ENCODE measurements at regions not wholly inside any gene's neighbourhood (a gene's known extent, or its start where the extent isn't known, plus 50 kb on each side); places are given as distances from the start of the nearest gene placed in this dataset.

DNA sequence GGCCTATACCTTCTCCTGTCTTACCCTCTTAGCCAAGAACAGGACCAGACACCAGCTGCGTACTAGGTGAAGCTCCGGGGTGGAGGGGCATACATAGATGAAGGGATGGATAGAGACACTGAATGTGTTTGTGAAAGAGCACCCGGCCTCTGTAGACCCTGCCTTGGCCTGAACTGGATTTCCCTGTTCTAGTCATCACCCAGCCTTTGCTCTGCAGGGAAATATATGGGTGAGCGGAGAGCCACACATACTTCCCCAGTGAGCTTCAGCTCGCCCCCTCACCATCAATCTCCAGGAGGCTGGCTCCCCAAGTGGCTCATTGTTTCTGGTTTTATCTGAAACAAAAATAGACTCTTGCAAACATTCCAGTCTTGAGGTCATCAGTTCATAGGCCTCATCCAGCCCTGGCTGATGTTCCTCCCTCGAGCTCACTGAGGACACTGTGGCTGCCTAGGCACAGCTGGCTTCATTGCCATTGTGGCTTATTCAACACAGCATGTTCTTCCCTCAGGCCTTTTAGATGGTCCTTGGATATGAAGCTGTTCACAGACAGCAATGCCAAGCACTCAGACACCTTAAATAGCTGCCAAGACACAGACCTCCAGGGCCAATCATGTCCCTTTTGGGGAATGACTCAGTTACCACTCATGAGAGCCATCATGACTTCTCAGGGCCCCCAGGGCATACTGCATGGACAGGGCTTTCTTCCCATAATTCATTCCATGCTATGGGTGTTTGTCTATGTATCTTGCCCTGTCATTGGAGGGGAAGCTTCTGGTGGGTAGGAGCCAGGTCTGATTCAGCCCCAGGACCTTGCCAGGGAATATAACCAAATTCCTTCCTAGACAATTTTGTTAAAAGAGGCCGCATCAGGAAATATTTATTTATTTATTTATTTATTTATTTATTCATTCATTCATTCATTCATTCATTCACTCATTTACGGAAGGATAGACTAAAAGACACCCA is 82.4 kb downstream of the TTC32 start:
- Histone ChIP-seq H3K4me2 (ENCODE audit: control insufficient read depth, insufficient read depth) (no peak overlapping the region), H3K9me3 (replicated peaks; ENCODE audit: control insufficient read depth, insufficient read depth, low read length) (no peaks in the 10 kb centered on the region), H2AFZ (ENCODE audit: control insufficient read depth, low read depth, low read length) (no peak overlapping the region), H3K4me3 (no peak overlapping the region), H3K4me1 (ENCODE audit: control insufficient read depth, insufficient read depth, low read length) (no peaks in the 10 kb centered on the region), H3K79me2 (ENCODE audit: control insufficient read depth, insufficient read depth, low read length) (no peaks in the 10 kb centered on the region), H3K9ac (ENCODE audit: control insufficient read depth, insufficient read depth, low read length) (no peak overlapping the region), H3K27me3 (replicated peaks in 1 of 2; ENCODE audit: control insufficient read depth in 2 of 2, insufficient read depth in 2 of 2, low read length in 1 of 2) (peaks cover 0 to 3% of the 10 kb centered on the region in 2 experiments; a peak in 2 of 4 replicates), H4K20me1 (ENCODE audit: control insufficient read depth, insufficient read depth) (no peaks in the 10 kb centered on the region), H3K27ac (ENCODE audit: control insufficient read depth, insufficient read depth) (no peak overlapping the region), H3K36me3 (ENCODE audit: control insufficient read depth in 2 of 2, insufficient read depth in 2 of 2, low read length in 1 of 2) (no peaks in the 10 kb centered on the region)
- intact Hi-C loops (cut with micrococcal nuclease; ENCODE audit: unreplicated experiment) (no loop called here), in situ Hi-C loops (cut with MboI) (no loop called here)
- CTCF ChIA-PET = no interaction called here
- POLR2A ChIA-PET = no interaction called here
- no peak for DNase-seq (ENCODE audit: low read depth, low spot score)
- no TSS peak for BruUV-seq (replicated peaks)
- no peak for ATAC-seq
- WGBS (ENCODE audit: insufficient coverage, insufficient replicate concordance, low lambda C conversion rate, missing lambda C conversion rate) = 28% methylated on average over 8 of the region's 8 CpGs
- RAD21 ChIA-PET (ENCODE audit: unreplicated experiment) = no interaction called here
- SMC1A ChIA-PET (ENCODE audit: uncharacterized antibody, unreplicated experiment) = no interaction called here
- TF ChIP-seq MEF2B (IDR thresholded peaks at IDR 0.05; ENCODE audit: partially characterized antibody, poor library complexity, severe bottlenecking) (no peak), KAT2A (conservative IDR thresholded peaks at IDR 0.05; ENCODE audit: control insufficient read depth, low read depth, low read length) (no peak), RELA (IDR thresholded peaks at IDR 0.05; ENCODE audit: borderline replicate concordance, partially characterized antibody) (no peak), NFYA (IDR thresholded peaks at IDR 0.05; ENCODE audit: borderline replicate concordance, low read depth, low read length) (no peak)
- TF ChIP-seq, protein P1, sequence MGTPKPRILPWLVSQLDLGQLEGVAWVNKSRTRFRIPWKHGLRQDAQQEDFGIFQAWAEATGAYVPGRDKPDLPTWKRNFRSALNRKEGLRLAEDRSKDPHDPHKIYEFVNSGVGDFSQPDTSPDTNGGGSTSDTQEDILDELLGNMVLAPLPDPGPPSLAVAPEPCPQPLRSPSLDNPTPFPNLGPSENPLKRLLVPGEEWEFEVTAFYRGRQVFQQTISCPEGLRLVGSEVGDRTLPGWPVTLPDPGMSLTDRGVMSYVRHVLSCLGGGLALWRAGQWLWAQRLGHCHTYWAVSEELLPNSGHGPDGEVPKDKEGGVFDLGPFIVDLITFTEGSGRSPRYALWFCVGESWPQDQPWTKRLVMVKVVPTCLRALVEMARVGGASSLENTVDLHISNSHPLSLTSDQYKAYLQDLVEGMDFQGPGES (IDR thresholded peaks at IDR 0.05) = no peak
- FAIRE-seq = no peak

DNA sequence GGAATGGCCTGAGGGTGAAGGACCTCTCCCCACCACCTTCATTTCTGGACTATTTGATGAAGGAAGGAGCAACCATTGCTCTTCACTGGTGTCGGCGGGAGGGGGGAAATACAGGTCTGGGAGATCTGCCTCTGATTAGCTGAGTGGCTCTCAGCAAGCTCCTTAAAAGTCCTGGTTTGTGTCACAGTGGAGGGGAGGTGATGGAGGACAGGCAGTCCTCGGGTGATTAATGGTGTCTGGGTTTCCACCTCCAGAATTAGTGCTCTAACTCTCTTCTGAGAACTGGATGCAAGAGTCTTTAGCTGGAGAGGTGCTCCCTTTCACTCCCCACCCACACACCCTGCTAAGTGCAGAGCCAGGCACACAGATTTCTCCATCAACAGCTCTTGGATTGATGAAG is 83.2 kb downstream of the TTC32 start:
- ChIA-PET RAD21 (ENCODE audit: unreplicated experiment) (no interaction called here), SMC1A (ENCODE audit: uncharacterized antibody, unreplicated experiment) (no interaction called here), CTCF (no interaction called here), POLR2A (no interaction called here)
- 28% methylated on average over 3 of the region's 3 CpGs for WGBS (ENCODE audit: insufficient coverage, insufficient replicate concordance, low lambda C conversion rate, missing lambda C conversion rate)
- no peaks in the 10 kb centered on the region for H3K36me3 ChIP-seq (ENCODE audit: control insufficient read depth in 2 of 2, insufficient read depth in 2 of 2, low read length in 1 of 2)
- no peak overlapping the region for H2AFZ ChIP-seq (ENCODE audit: control insufficient read depth, low read depth, low read length)
- H3K27ac ChIP-seq (ENCODE audit: control insufficient read depth, insufficient read depth) = no peak overlapping the region
- in situ Hi-C loops (cut with MboI) (no loop called here), intact Hi-C loops (cut with micrococcal nuclease; ENCODE audit: unreplicated experiment) (no loop called here)
- no TSS peak for BruUV-seq (replicated peaks)
- H4K20me1 ChIP-seq (ENCODE audit: control insufficient read depth, insufficient read depth) = no peaks in the 10 kb centered on the region
- H3K4me1 ChIP-seq (ENCODE audit: control insufficient read depth, insufficient read depth, low read length) = no peaks in the 10 kb centered on the region
- DNase-seq (ENCODE audit: low read depth, low spot score) (no peak), FAIRE-seq (no peak), ATAC-seq (no peak)
- H3K9me3 ChIP-seq (replicated peaks; ENCODE audit: control insufficient read depth, insufficient read depth, low read length) = no peaks in the 10 kb centered on the region
- peaks cover 0 to 3% of the 10 kb centered on the region in 2 experiments; a peak in 2 of 4 replicates for H3K27me3 ChIP-seq (replicated peaks in 1 of 2; ENCODE audit: control insufficient read depth in 2 of 2, insufficient read depth in 2 of 2, low read length in 1 of 2)
- no peak overlapping the region for H3K4me2 ChIP-seq (ENCODE audit: control insufficient read depth, insufficient read depth)
- H3K9ac ChIP-seq (ENCODE audit: control insufficient read depth, insufficient read depth, low read length) = no peak overlapping the region
- H3K79me2 ChIP-seq (ENCODE audit: control insufficient read depth, insufficient read depth, low read length) = no peaks in the 10 kb centered on the region
- no peak overlapping the region for H3K4me3 ChIP-seq
- no peak for TF ChIP-seq ZNF207 (IDR thresholded peaks at IDR 0.05; ENCODE audit: borderline replicate concordance)
- TF ChIP-seq, protein P2, sequence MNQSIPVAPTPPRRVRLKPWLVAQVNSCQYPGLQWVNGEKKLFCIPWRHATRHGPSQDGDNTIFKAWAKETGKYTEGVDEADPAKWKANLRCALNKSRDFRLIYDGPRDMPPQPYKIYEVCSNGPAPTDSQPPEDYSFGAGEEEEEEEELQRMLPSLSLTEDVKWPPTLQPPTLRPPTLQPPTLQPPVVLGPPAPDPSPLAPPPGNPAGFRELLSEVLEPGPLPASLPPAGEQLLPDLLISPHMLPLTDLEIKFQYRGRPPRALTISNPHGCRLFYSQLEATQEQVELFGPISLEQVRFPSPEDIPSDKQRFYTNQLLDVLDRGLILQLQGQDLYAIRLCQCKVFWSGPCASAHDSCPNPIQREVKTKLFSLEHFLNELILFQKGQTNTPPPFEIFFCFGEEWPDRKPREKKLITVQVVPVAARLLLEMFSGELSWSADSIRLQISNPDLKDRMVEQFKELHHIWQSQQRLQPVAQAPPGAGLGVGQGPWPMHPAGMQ (IDR thresholded peaks at IDR 0.05; ENCODE audit: borderline replicate concordance) = no peak

Measured in GM12878 (cell line).